Thyroid gland (tissue), 4 donors: ENCODE measurements at regions not wholly inside any gene's neighbourhood (a gene's known extent, or its start where the extent isn't known, plus 50 kb on each side); places are given as distances from the start of the nearest gene placed in this dataset.

Experiments used
- DNase-seq, 2 donors: peaks; one replicate each; pipeline ENCODE4 v3.0.0-alpha.2; 2019
- H3K27ac ChIP-seq, 3 donors: fragments of 200-600 bp; sonication (generic); 1 replicate in 2 of 3; 2 replicates in 1 of 3; pipeline ENCODE4 v1.5.1; 2016 to 2019; ENCODE audit warnings: mild to moderate bottlenecking in 1 of 3, moderate library complexity in 1 of 3
- H3K27me3 ChIP-seq: fragments of 200-600 bp; sonication (generic); one replicate; pipeline ENCODE4 v1.5.1; 2019
- H3K36me3 ChIP-seq, 2 donors: fragments of 200-600 bp; sonication (generic); one replicate each; pipeline ENCODE4 v1.5.1; 2016 to 2019
- H3K4me1 ChIP-seq, 2 donors: fragments of 200-600 bp; sonication (generic); one replicate each; pipeline ENCODE4 v1.5.1; 2017 to 2019
- H3K4me3 ChIP-seq, 3 donors: fragments of 200-600 bp; sonication (generic); replicated peaks in 1 of 3; 1 replicate in 2 of 3; 2 replicates in 1 of 3; pipeline ENCODE4 v1.5.1; 2016; ENCODE audit warnings: mild to moderate bottlenecking in 1 of 3
- H3K9me3 ChIP-seq: fragments of 200-600 bp; sonication (generic); one replicate; pipeline ENCODE4 v1.5.1; 2017
- CTCF ChIP-seq, 6 experiments: fragments of 200-600 bp in 3 of 6; fragments of 450-650 bp in 3 of 6; sonication (generic) in 3 of 6; IDR thresholded peaks; one replicate each; pipeline ENCODE4 v1.5.1; 2016 to 2019; ENCODE audit warnings: antibody characterized with exemption in 6 of 6, mild to moderate bottlenecking in 2 of 6, inconsistent platforms in 1 of 6, moderate library complexity in 1 of 6
- POLR2A ChIP-seq, 2 donors: fragments of 450-650 bp; IDR thresholded peaks; one replicate each; pipeline ENCODE4 v1.6.1; 2017; ENCODE audit warnings: antibody characterized with exemption in 2 of 2, mild to moderate bottlenecking in 2 of 2, moderate library complexity in 1 of 2
- WGBS, 2 donors: methylation state at CpG; one replicate each; pipeline ENCODE4 v1.1.5; 2017; 5-methylcytosine and 5-hydroxymethylcytosine counted together
- intact Hi-C: fragments of 100-400 bp; cut with DNase I; formaldehyde crosslinking; loops from one replicate; pipeline ENCODE4 v1.15.1; 2023

GRCh38 chr11:46202149-46202548 is 75.3 kb upstream of the CREB3L1 start:
- 72 to 83% methylated on average over 7 of the region's 7 CpGs for WGBS, 2 donors
- Histone ChIP-seq H3K27me3 (no peaks in the 10 kb centered on the region), H3K4me3 (no peak overlapping the region), H3K36me3 (no peaks in the 10 kb centered on the region), H3K4me1 (no peaks in the 10 kb centered on the region), H3K9me3 (no peaks in the 10 kb centered on the region), H3K27ac (no peak overlapping the region)
- no peak for DNase-seq
- intact Hi-C loops, result no loop called here
- TF ChIP-seq CTCF (IDR thresholded peaks at IDR 0.05) (no peak), POLR2A (IDR thresholded peaks at IDR 0.05) (no peak)

GRCh38 chr11:46200537-46201281 is 76.8 kb upstream of the CREB3L1 start:
- 87 to 90% methylated on average over 9 to 10 of the region's 10 CpGs for WGBS, 2 donors
- DNase-seq, result no peak
- Histone ChIP-seq H3K4me3 (no peak overlapping the region), H3K4me1 (no peaks in the 10 kb centered on the region), H3K27me3 (no peaks in the 10 kb centered on the region), H3K36me3 (no peaks in the 10 kb centered on the region), H3K27ac (no peak overlapping the region), H3K9me3 (no peaks in the 10 kb centered on the region)
- TF ChIP-seq POLR2A (IDR thresholded peaks at IDR 0.05) (no peak), CTCF (IDR thresholded peaks at IDR 0.05) (no peak)
- intact Hi-C loops, result no loop called here

- no peak for DNase-seq
- no peaks in the 10 kb centered on the region for H3K36me3 ChIP-seq
- intact Hi-C loops, result no loop called here
- H3K9me3 ChIP-seq, result no peaks in the 10 kb centered on the region
- WGBS, 2 donors, result 84 to 87% methylated on average over 8 of the region's 8 CpGs
- no peaks in the 10 kb centered on the region for H3K4me1 ChIP-seq
- H3K4me3 ChIP-seq, result no peak overlapping the region
- H3K27ac ChIP-seq, result no peak overlapping the region
- TF ChIP-seq POLR2A (IDR thresholded peaks at IDR 0.05), result no peak
- TF ChIP-seq CTCF (IDR thresholded peaks at IDR 0.05), result no peak
- H3K27me3 ChIP-seq, result no peaks in the 10 kb centered on the region
Measured at GRCh38 chr11:46198245-46199240, 77.3 kb upstream of the PHF21A start.

- WGBS, 2 donors, result 86 to 88% methylated on average over 3 of the region's 3 CpGs
- TF ChIP-seq POLR2A (IDR thresholded peaks at IDR 0.05) (no peak), CTCF (IDR thresholded peaks at IDR 0.05) (no peak)
Measured at GRCh38 chr11:46197421-46197820, 76.2 kb upstream of the PHF21A start.

GRCh38 chr11:46188017-46188416 is 66.8 kb upstream of the PHF21A start:
- no peak for DNase-seq
- Histone ChIP-seq H3K27me3 (no peaks in the 10 kb centered on the region), H3K4me1 (no peaks in the 10 kb centered on the region), H3K36me3 (no peaks in the 10 kb centered on the region), H3K9me3 (no peaks in the 10 kb centered on the region), H3K27ac (no peak overlapping the region), H3K4me3 (no peak overlapping the region)
- intact Hi-C loops, result no loop called here
- no peak for TF ChIP-seq POLR2A (IDR thresholded peaks at IDR 0.05)
- no peak for TF ChIP-seq CTCF (IDR thresholded peaks at IDR 0.05)

More at GRCh38 chr11:46197421-46197820, 76.2 kb upstream of the PHF21A start:
- no peaks in the 10 kb centered on the region for H3K27me3 ChIP-seq
- H3K27ac ChIP-seq, result no peak overlapping the region
- intact Hi-C loops, result no loop called here
- H3K4me3 ChIP-seq, result no peak overlapping the region
- H3K9me3 ChIP-seq, result no peaks in the 10 kb centered on the region
- no peaks in the 10 kb centered on the region for H3K4me1 ChIP-seq
- H3K36me3 ChIP-seq, result no peaks in the 10 kb centered on the region
- no peak for DNase-seq
